ENCODE measurements at regions not wholly inside any gene's neighbourhood (a gene's known extent, or its start where the extent isn't known, plus 50 kb on each side); places are given as distances from the start of the nearest gene placed in this dataset.

DNA sequence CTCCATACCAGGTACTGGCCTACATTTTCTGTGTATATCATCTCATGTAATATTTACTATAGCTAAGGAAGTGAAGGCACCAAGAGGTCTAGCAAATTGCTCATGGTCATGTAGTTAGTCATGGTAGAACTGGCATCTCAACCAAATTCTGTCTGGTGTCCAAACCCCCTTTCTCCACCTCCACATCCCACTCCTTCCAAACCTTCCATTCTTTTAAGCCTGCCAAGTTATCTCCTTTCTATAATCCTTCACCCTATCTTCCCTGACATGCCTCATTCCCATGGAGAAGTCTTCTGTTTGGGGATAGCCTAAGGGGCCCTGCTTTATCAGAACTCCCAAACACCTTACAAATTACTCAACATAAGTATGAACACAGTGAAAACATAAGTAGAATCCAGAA lies 196.2 kb upstream of the HMGA2 start:
- CTCF ChIA-PET, result interaction anchor here (0.8 to 2.2 kb wide), 5 partner anchors 16 to 72 kb away, joined by 3 to 7 read pairs (median 5); no protein-coding TSS in a partner anchor
- DNase-seq (ENCODE audit: unreplicated experiment), result no peak
- H3K36me3 Mint-ChIP-seq (ENCODE audit: insufficient read depth, unreplicated experiment), result no peaks in the 10 kb centered on the region
- intact Hi-C loops (cut with micrococcal nuclease), result no loop called here
- no peaks in the 10 kb centered on the region for H3K27me3 Mint-ChIP-seq (ENCODE audit: insufficient read depth, unreplicated experiment)
- peaks cover 48% of the 10 kb centered on the region for H3K4me1 Mint-ChIP-seq (ENCODE audit: insufficient read depth, unreplicated experiment)
- POLR2A ChIA-PET, result interaction anchor here (1.3 kb wide), 1 partner anchor 32 kb away, joined by 5 read pairs; no protein-coding TSS in a partner anchor
- no TSS peak for BruUV-seq (replicated peaks)
- H3K4me3 Mint-ChIP-seq (ENCODE audit: unreplicated experiment), result no peak overlapping the region
- peaks cover 13% of the 10 kb centered on the region for H3K9me3 Mint-ChIP-seq (ENCODE audit: unreplicated experiment)
- H3K27ac Mint-ChIP-seq (ENCODE audit: low read depth, unreplicated experiment), result no peak overlapping the region
- TF ChIP-seq, protein P1, sequence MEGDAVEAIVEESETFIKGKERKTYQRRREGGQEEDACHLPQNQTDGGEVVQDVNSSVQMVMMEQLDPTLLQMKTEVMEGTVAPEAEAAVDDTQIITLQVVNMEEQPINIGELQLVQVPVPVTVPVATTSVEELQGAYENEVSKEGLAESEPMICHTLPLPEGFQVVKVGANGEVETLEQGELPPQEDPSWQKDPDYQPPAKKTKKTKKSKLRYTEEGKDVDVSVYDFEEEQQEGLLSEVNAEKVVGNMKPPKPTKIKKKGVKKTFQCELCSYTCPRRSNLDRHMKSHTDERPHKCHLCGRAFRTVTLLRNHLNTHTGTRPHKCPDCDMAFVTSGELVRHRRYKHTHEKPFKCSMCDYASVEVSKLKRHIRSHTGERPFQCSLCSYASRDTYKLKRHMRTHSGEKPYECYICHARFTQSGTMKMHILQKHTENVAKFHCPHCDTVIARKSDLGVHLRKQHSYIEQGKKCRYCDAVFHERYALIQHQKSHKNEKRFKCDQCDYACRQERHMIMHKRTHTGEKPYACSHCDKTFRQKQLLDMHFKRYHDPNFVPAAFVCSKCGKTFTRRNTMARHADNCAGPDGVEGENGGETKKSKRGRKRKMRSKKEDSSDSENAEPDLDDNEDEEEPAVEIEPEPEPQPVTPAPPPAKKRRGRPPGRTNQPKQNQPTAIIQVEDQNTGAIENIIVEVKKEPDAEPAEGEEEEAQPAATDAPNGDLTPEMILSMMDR (IDR thresholded peaks at IDR 0.05; ENCODE audit: unreplicated experiment), result no peak

GRCh38 chr12:65630555-65630954 lies 193.7 kb upstream of the HMGA2 start:
- H3K27ac Mint-ChIP-seq (ENCODE audit: low read depth, unreplicated experiment), result peak overlapping the region; percentile 86
- H3K9me3 Mint-ChIP-seq (ENCODE audit: unreplicated experiment), result peaks cover 13% of the 10 kb centered on the region
- POLR2A ChIA-PET, result interaction anchor here (0.7 to 2.6 kb wide), 9 partner anchors 9 to 539 kb away, joined by 3 to 26 read pairs (median 4); partner anchors contain the start of gene TMBIM4
- intact Hi-C loops (cut with micrococcal nuclease), result no loop called here
- no peaks in the 10 kb centered on the region for H3K27me3 Mint-ChIP-seq (ENCODE audit: insufficient read depth, unreplicated experiment)
- DNase-seq (ENCODE audit: unreplicated experiment), result peak; percentile 4
- CTCF ChIA-PET, result interaction anchor here (0.8 to 1.1 kb wide), 2 partner anchors 28 to 42 kb away, joined by 3 to 5 read pairs; no protein-coding TSS in a partner anchor
- H3K4me3 Mint-ChIP-seq (ENCODE audit: unreplicated experiment), result no peak overlapping the region
- no TSS peak for BruUV-seq (replicated peaks)
- H3K36me3 Mint-ChIP-seq (ENCODE audit: insufficient read depth, unreplicated experiment), result no peaks in the 10 kb centered on the region
- TF ChIP-seq, protein P1 (IDR thresholded peaks at IDR 0.05; ENCODE audit: unreplicated experiment), result no peak
- peaks cover 60% of the 10 kb centered on the region for H3K4me1 Mint-ChIP-seq (ENCODE audit: insufficient read depth, unreplicated experiment)

DNA sequence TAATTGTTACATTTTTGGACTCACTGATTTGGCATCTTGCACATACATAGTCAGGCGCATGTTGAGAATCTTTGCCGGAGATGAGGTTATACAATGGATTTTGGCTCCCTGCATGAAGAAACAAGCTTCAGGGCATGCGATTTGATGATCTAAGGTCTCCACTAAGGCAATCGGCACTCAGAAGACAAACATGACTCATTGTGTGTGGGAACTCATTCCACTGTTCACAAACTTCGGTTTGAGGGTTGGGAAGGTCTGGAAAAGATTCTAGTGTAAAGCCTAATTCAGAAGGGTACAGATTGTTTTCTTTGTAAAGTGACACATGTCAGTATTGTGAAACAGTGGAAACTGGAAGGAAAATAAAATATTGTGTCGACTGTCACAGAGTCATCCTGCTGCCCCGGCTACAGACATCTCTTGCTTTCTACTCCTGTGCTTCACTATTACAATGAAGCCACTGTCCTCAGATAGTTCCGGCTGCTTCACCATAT lies 192.6 kb upstream of the HMGA2 start:
- intact Hi-C loops (cut with micrococcal nuclease), result loop anchor here (1.0 kb wide), 3 partner anchors 26 to 39 kb away; no protein-coding TSS in a partner anchor
- Mint-ChIP-seq H3K36me3 (ENCODE audit: insufficient read depth, unreplicated experiment) (no peaks in the 10 kb centered on the region), H3K27me3 (ENCODE audit: insufficient read depth, unreplicated experiment) (no peaks in the 10 kb centered on the region), H3K4me3 (ENCODE audit: unreplicated experiment) (peak overlapping the region; percentile 11), H3K27ac (ENCODE audit: low read depth, unreplicated experiment) (peak overlapping the region; percentile 86), H3K9me3 (ENCODE audit: unreplicated experiment) (peaks cover 13% of the 10 kb centered on the region), H3K4me1 (ENCODE audit: insufficient read depth, unreplicated experiment) (peaks cover 63% of the 10 kb centered on the region)
- peak; percentile 100 for DNase-seq (ENCODE audit: unreplicated experiment)
- BruUV-seq (replicated peaks), result no TSS peak
- POLR2A ChIA-PET, result interaction anchor here (0.7 to 2.6 kb wide), 15 partner anchors 11 to 538 kb away, joined by 3 to 26 read pairs (median 4); partner anchors contain the start of gene TMBIM4
- CTCF ChIA-PET, result interaction anchor here (0.5 to 1.4 kb wide), 3 partner anchors 29 to 241 kb away, joined by 3 to 7 read pairs (median 5); no protein-coding TSS in a partner anchor
- TF ChIP-seq, protein P1 (IDR thresholded peaks at IDR 0.05; ENCODE audit: unreplicated experiment), result no peak

- TF ChIP-seq, protein P1 (IDR thresholded peaks at IDR 0.05; ENCODE audit: unreplicated experiment), result no peak
- ChIA-PET POLR2A (interaction anchor here (0.8 to 2.6 kb wide), 12 partner anchors 10 to 197 kb away, joined by 3 to 26 read pairs (median 5); no protein-coding TSS in a partner anchor), CTCF (interaction anchor here (0.5 to 1.4 kb wide), 2 partner anchors 30 to 241 kb away, joined by 3 to 7 read pairs; no protein-coding TSS in a partner anchor)
- peaks cover 13% of the 10 kb centered on the region for H3K9me3 Mint-ChIP-seq (ENCODE audit: unreplicated experiment)
- DNase-seq (ENCODE audit: unreplicated experiment), result no peak
- H3K4me3 Mint-ChIP-seq (ENCODE audit: unreplicated experiment), result peak overlapping the region; percentile 11
- no peaks in the 10 kb centered on the region for H3K27me3 Mint-ChIP-seq (ENCODE audit: insufficient read depth, unreplicated experiment)
- BruUV-seq (replicated peaks), result TSS peak; percentile 90
- intact Hi-C loops (cut with micrococcal nuclease), result no loop called here
- H3K27ac Mint-ChIP-seq (ENCODE audit: low read depth, unreplicated experiment), result peak overlapping the region; percentile 86
- H3K4me1 Mint-ChIP-seq (ENCODE audit: insufficient read depth, unreplicated experiment), result peaks cover 63% of the 10 kb centered on the region
- H3K36me3 Mint-ChIP-seq (ENCODE audit: insufficient read depth, unreplicated experiment), result no peaks in the 10 kb centered on the region
Observed at GRCh38 chr12:65632131-65632855, 192.0 kb upstream of the HMGA2 start.
